Activated CD8-positive, alpha-beta T cell treated with anti-CD3 and anti-CD28 coated beads for 36 hours (primary cell): ENCODE measurements at regions not wholly inside any gene's neighbourhood (a gene's known extent, or its start where the extent isn't known, plus 50 kb on each side); places are given as distances from the start of the nearest gene placed in this dataset.

Experiments
- ATAC-seq: fragments of 200-7000 bp; cut with Tn5 transposase; one replicate; pipeline ENCODE4 v1.10.0; 2021; ENCODE audit warnings: mild to moderate bottlenecking, moderate library complexity
- CTCF ChIA-PET: fragments of 350-600 bp; sonication (Branson Sonifier 250); formaldehyde crosslinking; loops from one replicate; lab custom pipeline; 2021; ENCODE audit warnings: antibody characterized with exemption; lab: Charles Lee
- POLR2A ChIA-PET: fragments of 350-600 bp; sonication (Branson Sonifier 250); formaldehyde crosslinking; loops from one replicate; lab custom pipeline; 2021; ENCODE audit warnings: antibody characterized with exemption; lab: Charles Lee
- DNase-seq: peaks from one replicate; pipeline ENCODE4 v3.0.0-alpha.2; 2020
- H3K27ac Mint-ChIP-seq: one replicate; pipeline ENCODE4 v1.8.0; 2021; ENCODE audit warnings: mild to moderate bottlenecking, mixed read lengths
- H3K27me3 Mint-ChIP-seq: one replicate; pipeline ENCODE4 v1.8.0; 2021; ENCODE audit warnings: mixed read lengths
- H3K36me3 Mint-ChIP-seq: one replicate; pipeline ENCODE4 v1.8.0; 2021; ENCODE audit warnings: low read depth, mixed read lengths
- H3K4me1 Mint-ChIP-seq: one replicate; pipeline ENCODE4 v1.8.0; 2021; ENCODE audit warnings: low read depth, mixed read lengths
- H3K4me3 Mint-ChIP-seq: one replicate; pipeline ENCODE4 v1.8.0; 2021; ENCODE audit warnings: mild to moderate bottlenecking, moderate library complexity, mixed read lengths
- H3K9me3 Mint-ChIP-seq: one replicate; pipeline ENCODE4 v1.8.0; 2021; ENCODE audit warnings: mixed read lengths
- CTCF ChIP-seq: fragments of 200-600 bp; IDR thresholded peaks from one replicate; pipeline ENCODE4 v1.8.0; 2022; ENCODE audit warnings: antibody characterized with exemption, mild to moderate bottlenecking
- intact Hi-C: fragments of 100-400 bp; cut with micrococcal nuclease; formaldehyde crosslinking; loops from one replicate; pipeline ENCODE4 v1.10.0; 2022

- Mint-ChIP-seq H3K27ac (no peak overlapping the region), H3K27me3 (no peaks in the 10 kb centered on the region), H3K4me3 (no peak overlapping the region), H3K36me3 (no peaks in the 10 kb centered on the region), H3K4me1 (peaks cover 5% of the 10 kb centered on the region), H3K9me3 (no peaks in the 10 kb centered on the region)
- POLR2A ChIA-PET: no interaction called here
- DNase-seq (no peak), ATAC-seq (no peak)
- CTCF ChIA-PET: no interaction called here
- intact Hi-C loops: no loop called here
- no peak for TF ChIP-seq CTCF
These were observed 220.3 kb downstream of the ANAPC1 start for GRCh38 chr2:111663471-111664274.

GRCh38 chr2:111664275-111664850 lies 219.6 kb downstream of the ANAPC1 start:
- Mint-ChIP-seq H3K27me3 (no peaks in the 10 kb centered on the region), H3K9me3 (no peaks in the 10 kb centered on the region), H3K4me1 (peaks cover 5% of the 10 kb centered on the region), H3K27ac (no peak overlapping the region), H3K4me3 (no peak overlapping the region), H3K36me3 (no peaks in the 10 kb centered on the region)
- no peak for TF ChIP-seq CTCF
- intact Hi-C loops: no loop called here
- no peak for DNase-seq
- ATAC-seq: no peak
- CTCF ChIA-PET: interaction anchor here (1.2 kb wide), 1 partner anchor 15 kb away, joined by 3 read pairs; no protein-coding TSS in a partner anchor
- POLR2A ChIA-PET: no interaction called here

GRCh38 chr2:111665011-111665410 lies 219.0 kb downstream of the ANAPC1 start:
- Mint-ChIP-seq H3K4me3 (no peak overlapping the region), H3K27ac (no peak overlapping the region), H3K36me3 (no peaks in the 10 kb centered on the region), H3K4me1 (peaks cover 5% of the 10 kb centered on the region), H3K9me3 (no peaks in the 10 kb centered on the region), H3K27me3 (no peaks in the 10 kb centered on the region)
- intact Hi-C loops: no loop called here
- ChIA-PET CTCF (interaction anchor here (1.2 kb wide), 1 partner anchor 14 kb away, joined by 3 read pairs; no protein-coding TSS in a partner anchor), POLR2A (no interaction called here)
- no peak for DNase-seq
- ATAC-seq: no peak
- TF ChIP-seq CTCF: no peak

- Mint-ChIP-seq H3K4me1 (peaks cover 5% of the 10 kb centered on the region), H3K27me3 (no peaks in the 10 kb centered on the region), H3K9me3 (no peaks in the 10 kb centered on the region), H3K4me3 (no peak overlapping the region), H3K36me3 (no peaks in the 10 kb centered on the region), H3K27ac (no peak overlapping the region)
- ChIA-PET POLR2A (no interaction called here), CTCF (interaction anchor here (1.2 kb wide), 1 partner anchor 13 kb away, joined by 3 read pairs; no protein-coding TSS in a partner anchor)
- TF ChIP-seq CTCF: no peak
- ATAC-seq (no peak), DNase-seq (no peak)
- intact Hi-C loops: no loop called here
These were observed 218.4 kb downstream of the ANAPC1 start for GRCh38 chr2:111665551-111666116.

GRCh38 chr2:111666160-111666559 lies 217.8 kb downstream of the ANAPC1 start:
- ChIA-PET POLR2A (no interaction called here), CTCF (no interaction called here)
- DNase-seq (no peak), ATAC-seq (no peak)
- Mint-ChIP-seq H3K4me3 (no peak overlapping the region), H3K27me3 (no peaks in the 10 kb centered on the region), H3K4me1 (peaks cover 5% of the 10 kb centered on the region), H3K27ac (no peak overlapping the region), H3K36me3 (no peaks in the 10 kb centered on the region), H3K9me3 (no peaks in the 10 kb centered on the region)
- intact Hi-C loops: no loop called here
- no peak for TF ChIP-seq CTCF
